ENCODE measurements at regions not wholly inside any gene's neighbourhood (a gene's known extent, or its start where the extent isn't known, plus 50 kb on each side); places are given as distances from the start of the nearest gene placed in this dataset.

- H3K4me3 ChIP-seq (ENCODE audit: low read length in 3 of 3): no peak overlapping the region
- peaks cover 49% of the 10 kb centered on the region for H3K27me3 ChIP-seq (ENCODE audit: control insufficient read depth, insufficient read depth, low read length)
- peak; percentile 18 for TF ChIP-seq CTCF (IDR thresholded peaks at IDR 0.05; ENCODE audit: borderline replicate concordance, extremely low read depth, insufficient read depth)
- FAIRE-seq (no peak), DNase-seq (peak in 1 of 5 donors; percentile 48)
- intact Hi-C loops (cut with DNase I): no loop called here
- no peaks in the 10 kb centered on the region for H3K9me3 ChIP-seq (ENCODE audit: control insufficient read depth in 2 of 3, insufficient read depth in 1 of 3, low read length in 3 of 3)
- H3K27ac ChIP-seq (ENCODE audit: low read depth in 2 of 2, low read length in 2 of 2): no peak overlapping the region
- no peaks in the 10 kb centered on the region for H3K36me3 ChIP-seq (ENCODE audit: control insufficient read depth in 2 of 3, insufficient read depth in 3 of 3, low read length in 3 of 3)
- no peak overlapping the region for H3K9ac ChIP-seq (ENCODE audit: low read length in 3 of 3)
- peaks cover 0 to 4% (median 3%) of the 10 kb centered on the region in 3 donors for H3K4me1 ChIP-seq (ENCODE audit: control insufficient read depth in 2 of 3, insufficient read depth in 2 of 3, low read depth in 1 of 3, low read length in 3 of 3)
These were observed 107.3 kb upstream of the HSD17B12 start for GRCh38 chr11:43573233-43573632.

GRCh38 chr11:43573873-43574272, 106.7 kb upstream of the HSD17B12 start:
- no peaks in the 10 kb centered on the region for H3K9me3 ChIP-seq (ENCODE audit: control insufficient read depth in 2 of 3, insufficient read depth in 1 of 3, low read length in 3 of 3)
- FAIRE-seq: no peak
- no peak overlapping the region for H3K27ac ChIP-seq (ENCODE audit: low read depth in 2 of 2, low read length in 2 of 2)
- no peak overlapping the region for H3K9ac ChIP-seq (ENCODE audit: low read length in 3 of 3)
- H3K4me3 ChIP-seq (ENCODE audit: low read length in 3 of 3): no peak overlapping the region
- no peak for DNase-seq
- TF ChIP-seq CTCF (IDR thresholded peaks at IDR 0.05; ENCODE audit: borderline replicate concordance, extremely low read depth, insufficient read depth): no peak
- H3K36me3 ChIP-seq (ENCODE audit: control insufficient read depth in 2 of 3, insufficient read depth in 3 of 3, low read length in 3 of 3): no peaks in the 10 kb centered on the region
- peaks cover 0 to 4% (median 3%) of the 10 kb centered on the region in 3 donors for H3K4me1 ChIP-seq (ENCODE audit: control insufficient read depth in 2 of 3, insufficient read depth in 2 of 3, low read depth in 1 of 3, low read length in 3 of 3)
- intact Hi-C loops (cut with DNase I): no loop called here
- peaks cover 52% of the 10 kb centered on the region for H3K27me3 ChIP-seq (ENCODE audit: control insufficient read depth, insufficient read depth, low read length)

- Histone ChIP-seq H3K4me3 (ENCODE audit: low read length in 3 of 3) (no peak overlapping the region), H3K27ac (ENCODE audit: low read depth in 2 of 2, low read length in 2 of 2) (no peak overlapping the region), H3K9ac (ENCODE audit: low read length in 3 of 3) (no peak overlapping the region), H3K9me3 (ENCODE audit: control insufficient read depth in 2 of 3, insufficient read depth in 1 of 3, low read length in 3 of 3) (no peaks in the 10 kb centered on the region), H3K27me3 (ENCODE audit: control insufficient read depth, insufficient read depth, low read length) (peaks cover 52% of the 10 kb centered on the region), H3K36me3 (ENCODE audit: control insufficient read depth in 2 of 3, insufficient read depth in 3 of 3, low read length in 3 of 3) (no peaks in the 10 kb centered on the region), H3K4me1 (ENCODE audit: control insufficient read depth in 2 of 3, insufficient read depth in 2 of 3, low read depth in 1 of 3, low read length in 3 of 3) (peaks cover 0 to 4% (median 3%) of the 10 kb centered on the region in 3 donors)
- no peak for FAIRE-seq
- intact Hi-C loops (cut with DNase I): no loop called here
- DNase-seq: no peak
- TF ChIP-seq CTCF (IDR thresholded peaks at IDR 0.05; ENCODE audit: borderline replicate concordance, extremely low read depth, insufficient read depth): no peak
These were observed 106.1 kb upstream of the HSD17B12 start for GRCh38 chr11:43574411-43574810.

All from kidney (tissue), 13 donors.